Upper lobe of left lung (tissue), 6 donors: ENCODE measurements at regions not wholly inside any gene's neighbourhood (a gene's known extent, or its start where the extent isn't known, plus 50 kb on each side); places are given as distances from the start of the nearest gene placed in this dataset.

Source experiments
- ATAC-seq, 2 donors: fragments of 200-7000 bp; cut with Tn5 transposase; one replicate each; pipeline ENCODE4 v1.9.1; 2022; ENCODE audit warnings: mild to moderate bottlenecking in 2 of 2, moderate library complexity in 2 of 2; ENCODE audit not compliant: low FRiP score in 2 of 2
- DNase-seq, 2 donors: peaks; one replicate each; pipeline ENCODE4 v3.0.0-alpha.2; 2019 to 2020
- H3K27ac ChIP-seq, 4 donors: fragments of 200-600 bp; sonication (generic); one replicate each; pipeline ENCODE4 v1.5.1; 2016 to 2019
- H3K27me3 ChIP-seq, 4 donors: fragments of 200-600 bp; sonication (generic); one replicate each; pipeline ENCODE4 v1.5.1; 2017 to 2019
- H3K36me3 ChIP-seq, 4 donors: fragments of 200-600 bp; sonication (generic); one replicate each; pipeline ENCODE4 v1.5.1; 2016 to 2019
- H3K4me1 ChIP-seq, 4 donors: fragments of 200-600 bp; sonication (generic); one replicate each; pipeline ENCODE4 v1.5.1; 2018 to 2019
- H3K4me3 ChIP-seq, 4 donors: fragments of 200-600 bp; sonication (generic); one replicate each; pipeline ENCODE4 v1.5.1; 2017 to 2019; ENCODE audit warnings: mild to moderate bottlenecking in 2 of 4, moderate library complexity in 1 of 4
- H3K9me3 ChIP-seq, 4 donors: fragments of 200-600 bp; sonication (generic); one replicate each; pipeline ENCODE4 v1.5.1; 2018 to 2019
- EP300 ChIP-seq, 4 donors: sonication (generic); formaldehyde crosslinking; IDR thresholded peaks; one replicate each; pipeline ENCODE4 v1.5.1; 2017; ENCODE audit warnings: antibody characterized with exemption in 4 of 4, control low read depth in 2 of 4
- POLR2A ChIP-seq, 4 donors: fragments of 450-650 bp; IDR thresholded peaks; one replicate each; pipeline ENCODE4 v1.5.1; 2016 to 2017; ENCODE audit warnings: antibody characterized with exemption in 4 of 4, mild to moderate bottlenecking in 2 of 4
- POLR2AphosphoS5 ChIP-seq, 2 donors: sonication (generic); formaldehyde crosslinking; IDR thresholded peaks; one replicate each; pipeline ENCODE4 v1.5.1; 2017; ENCODE audit warnings: antibody characterized with exemption in 2 of 2
- WGBS, 2 donors: methylation state at CpG; one replicate each; pipeline ENCODE4 v1.1.5; 2017 to 2018; 5-methylcytosine and 5-hydroxymethylcytosine counted together
- TF ChIP-seq, protein P1 (sequence below), 6 experiments: fragments of 450-650 bp in 4 of 6; fragments of 200-600 bp in 2 of 6; sonication (generic) in 2 of 6; IDR thresholded peaks; one replicate each; pipeline ENCODE4 v1.5.1; 2016 to 2019; ENCODE audit warnings: antibody characterized with exemption in 6 of 6
- donor health status: DM: no; HTN: no; CAD: no; lungs with moderate emphysema.
- donor health status: DM: no; HTN: yes; CAD: no; lungs with severe emphysema.

DNA sequence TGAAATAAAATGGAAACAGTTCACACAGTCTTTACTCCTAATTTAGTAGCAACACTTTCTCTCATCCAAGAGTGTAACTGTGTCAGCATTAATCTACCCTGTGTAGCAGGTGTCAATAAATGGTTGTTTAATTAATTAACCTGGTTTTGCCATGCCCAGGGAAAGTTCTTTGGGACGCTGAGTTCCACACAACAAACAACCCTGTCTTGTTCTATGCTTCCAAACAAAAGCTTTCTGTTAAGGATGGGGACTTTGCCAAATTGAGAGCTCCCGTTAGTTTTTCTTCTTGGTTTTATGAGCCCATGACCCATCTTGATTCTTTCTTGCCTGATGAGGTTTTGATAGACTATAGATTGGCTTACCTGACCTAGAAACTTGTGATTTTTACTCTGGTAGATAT lies 530.1 kb downstream of the KCNJ2 start:
- no peak overlapping the region for H3K27ac ChIP-seq
- no peaks in the 10 kb centered on the region for H3K36me3 ChIP-seq
- no peaks in the 10 kb centered on the region for H3K9me3 ChIP-seq
- no peak for DNase-seq
- no peak for ATAC-seq
- TF ChIP-seq POLR2A (IDR thresholded peaks at IDR 0.05) (no peak), POLR2AphosphoS5 (IDR thresholded peaks at IDR 0.05) (no peak), EP300 (IDR thresholded peaks at IDR 0.05) (no peak)
- TF ChIP-seq, protein P1, sequence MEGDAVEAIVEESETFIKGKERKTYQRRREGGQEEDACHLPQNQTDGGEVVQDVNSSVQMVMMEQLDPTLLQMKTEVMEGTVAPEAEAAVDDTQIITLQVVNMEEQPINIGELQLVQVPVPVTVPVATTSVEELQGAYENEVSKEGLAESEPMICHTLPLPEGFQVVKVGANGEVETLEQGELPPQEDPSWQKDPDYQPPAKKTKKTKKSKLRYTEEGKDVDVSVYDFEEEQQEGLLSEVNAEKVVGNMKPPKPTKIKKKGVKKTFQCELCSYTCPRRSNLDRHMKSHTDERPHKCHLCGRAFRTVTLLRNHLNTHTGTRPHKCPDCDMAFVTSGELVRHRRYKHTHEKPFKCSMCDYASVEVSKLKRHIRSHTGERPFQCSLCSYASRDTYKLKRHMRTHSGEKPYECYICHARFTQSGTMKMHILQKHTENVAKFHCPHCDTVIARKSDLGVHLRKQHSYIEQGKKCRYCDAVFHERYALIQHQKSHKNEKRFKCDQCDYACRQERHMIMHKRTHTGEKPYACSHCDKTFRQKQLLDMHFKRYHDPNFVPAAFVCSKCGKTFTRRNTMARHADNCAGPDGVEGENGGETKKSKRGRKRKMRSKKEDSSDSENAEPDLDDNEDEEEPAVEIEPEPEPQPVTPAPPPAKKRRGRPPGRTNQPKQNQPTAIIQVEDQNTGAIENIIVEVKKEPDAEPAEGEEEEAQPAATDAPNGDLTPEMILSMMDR (IDR thresholded peaks at IDR 0.05): no peak
- H3K4me1 ChIP-seq: no peaks in the 10 kb centered on the region
- no peaks in the 10 kb centered on the region for H3K27me3 ChIP-seq
- no peak overlapping the region for H3K4me3 ChIP-seq
- WGBS, 2 donors: 63 to 74% methylated on average over 2 of the region's 2 CpGs

GRCh38 chr17:70702683-70703255 lies 533.4 kb downstream of the KCNJ2 start:
- Histone ChIP-seq H3K27me3 (no peaks in the 10 kb centered on the region), H3K9me3 (no peaks in the 10 kb centered on the region), H3K4me3 (no peak overlapping the region), H3K27ac (no peak overlapping the region), H3K4me1 (no peaks in the 10 kb centered on the region), H3K36me3 (no peaks in the 10 kb centered on the region)
- ATAC-seq (no peak), DNase-seq (no peak)
- TF ChIP-seq, protein P1 (IDR thresholded peaks at IDR 0.05): no peak
- no peak for TF ChIP-seq POLR2A (IDR thresholded peaks at IDR 0.05)
- TF ChIP-seq EP300 (IDR thresholded peaks at IDR 0.05): no peak
- WGBS, 2 donors: 56% methylated on average over 3 of the region's 3 CpGs

DNA sequence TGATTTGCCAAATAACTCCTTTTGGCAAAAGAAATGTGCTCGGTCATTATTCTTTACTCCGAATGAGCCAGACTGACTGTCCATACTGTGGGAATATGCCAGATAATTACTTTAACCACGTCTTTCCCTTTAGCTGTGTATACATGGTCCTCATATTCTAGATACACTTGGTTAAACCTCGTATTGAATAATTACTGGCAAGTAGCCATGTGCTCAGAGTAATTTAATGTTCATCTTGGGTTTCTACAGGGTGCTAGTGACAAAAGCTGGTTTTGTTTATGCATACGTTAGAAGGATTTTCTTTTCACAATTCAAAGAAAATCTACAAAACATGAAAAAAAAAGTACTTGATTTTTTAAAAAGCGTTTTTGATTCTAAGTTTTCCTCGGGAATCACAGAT lies 540.3 kb downstream of the KCNJ2 start:
- H3K9me3 ChIP-seq: no peaks in the 10 kb centered on the region
- H3K36me3 ChIP-seq: no peaks in the 10 kb centered on the region
- no peaks in the 10 kb centered on the region for H3K4me1 ChIP-seq
- no peak for DNase-seq
- no peak overlapping the region for H3K27ac ChIP-seq
- ATAC-seq: no peak
- no peaks in the 10 kb centered on the region for H3K27me3 ChIP-seq
- TF ChIP-seq, protein P1 (IDR thresholded peaks at IDR 0.05): no peak
- no peak for TF ChIP-seq EP300 (IDR thresholded peaks at IDR 0.05)
- no peak for TF ChIP-seq POLR2AphosphoS5 (IDR thresholded peaks at IDR 0.05)
- no peak for TF ChIP-seq POLR2A (IDR thresholded peaks at IDR 0.05)
- 55 to 66% methylated on average over 7 of the region's 7 CpGs for WGBS, 2 donors
- no peak overlapping the region for H3K4me3 ChIP-seq

DNA sequence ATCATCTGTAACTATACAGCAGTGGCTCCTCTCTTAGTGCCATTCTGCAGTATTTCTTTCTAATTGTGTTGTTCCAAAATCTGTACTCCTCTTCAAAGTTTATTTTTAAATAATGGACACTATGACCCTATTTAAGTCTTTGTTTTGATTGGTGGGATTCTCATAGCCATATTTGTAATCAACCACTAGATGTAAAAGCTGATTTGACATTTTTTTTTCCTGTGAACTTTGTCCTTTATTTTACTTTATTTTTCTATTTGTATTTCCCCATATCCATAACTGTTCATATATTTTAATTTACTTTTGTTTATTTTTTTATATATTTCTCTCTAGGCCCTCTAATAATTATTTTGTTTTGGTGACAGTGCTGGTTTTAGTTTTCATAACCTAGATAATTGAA lies 544.4 kb downstream of the KCNJ2 start:
- Histone ChIP-seq H3K36me3 (no peaks in the 10 kb centered on the region), H3K4me3 (no peak overlapping the region), H3K9me3 (no peaks in the 10 kb centered on the region), H3K27me3 (no peaks in the 10 kb centered on the region), H3K27ac (no peak overlapping the region), H3K4me1 (no peaks in the 10 kb centered on the region)
- no peak for DNase-seq
- TF ChIP-seq, protein P1 (IDR thresholded peaks at IDR 0.05): no peak
- TF ChIP-seq POLR2A (IDR thresholded peaks at IDR 0.05): no peak
- no peak for TF ChIP-seq POLR2AphosphoS5 (IDR thresholded peaks at IDR 0.05)
- TF ChIP-seq EP300 (IDR thresholded peaks at IDR 0.05): no peak
- no peak for ATAC-seq

DNA sequence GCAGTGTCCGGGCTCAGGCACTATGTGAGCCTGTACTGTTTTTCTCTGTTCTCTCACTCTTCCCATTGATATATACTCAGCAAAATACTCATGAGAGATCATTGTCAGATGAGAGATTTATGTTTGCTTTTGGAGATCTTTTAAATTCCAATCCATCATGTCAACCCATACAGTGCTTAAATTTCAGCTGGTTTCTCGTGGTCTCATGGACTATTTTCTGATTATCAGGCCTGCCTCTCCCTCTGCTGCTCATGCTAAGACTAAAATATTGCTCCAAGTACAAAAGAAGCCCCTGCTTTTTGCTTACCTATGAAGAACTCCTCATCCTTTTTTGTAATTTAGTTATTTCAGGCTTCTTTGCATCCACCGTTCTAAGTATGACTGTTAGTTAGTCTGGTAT lies 547.2 kb downstream of the KCNJ2 start:
- H3K4me1 ChIP-seq: no peaks in the 10 kb centered on the region
- 85 to 89% methylated on average over 3 of the region's 3 CpGs for WGBS, 2 donors

More for the DNA sequence above, 547.2 kb downstream of the KCNJ2 start:
- TF ChIP-seq, protein P1 (IDR thresholded peaks at IDR 0.05): no peak
- TF ChIP-seq EP300 (IDR thresholded peaks at IDR 0.05): no peak
- no peak for TF ChIP-seq POLR2A (IDR thresholded peaks at IDR 0.05)
- no peak for TF ChIP-seq POLR2AphosphoS5 (IDR thresholded peaks at IDR 0.05)
- DNase-seq: no peak
- H3K4me3 ChIP-seq: no peak overlapping the region
- no peaks in the 10 kb centered on the region for H3K9me3 ChIP-seq
- H3K36me3 ChIP-seq: no peaks in the 10 kb centered on the region
- H3K27ac ChIP-seq: no peak overlapping the region
- H3K27me3 ChIP-seq: no peaks in the 10 kb centered on the region
- ATAC-seq: no peak
